H1 (cell line): ENCODE measurements at regions not wholly inside any gene's neighbourhood (a gene's known extent, or its start where the extent isn't known, plus 50 kb on each side); places are given as distances from the start of the nearest gene placed in this dataset.

Experiments used
- CTCF ChIA-PET: fragments of 300-600 bp; sonication (Branson Sonifier 250); formaldehyde crosslinking; loops from one replicate; lab custom pipeline; 2021; ENCODE audit not compliant: partially characterized antibody; lab: Charles Lee
- POLR2A ChIA-PET: fragments of 300-600 bp; sonication (Branson Sonifier 250); formaldehyde crosslinking; loops from one replicate; lab custom pipeline; 2021; ENCODE audit warnings: inconsistent platforms; ENCODE audit not compliant: partially characterized antibody; lab: Charles Lee
- DNase-seq, 2 experiments: peaks; one replicate each; pipeline versions ENCODE4 v3.0.0 to v3.0.0-alpha.2; 2010 to 2022; ENCODE audit warnings: low spot score in 2 of 2, low read depth in 1 of 2, mixed read lengths in 1 of 2
- FAIRE-seq: peaks from 2 replicates; lab custom pipeline; 2011; peaks lifted over from hg19 to GRCh38; lab: Jason Lieb, UNC
- H2AFZ ChIP-seq: 2 replicates; pipeline ENCODE4 v1.8.1; 2012; ENCODE audit warnings: low read length, inconsistent platforms
- H2AK5ac ChIP-seq: 2 replicates; pipeline ENCODE4 v1.6.1; 2013; ENCODE audit warnings: low read depth, low read length
- H2BK120ac ChIP-seq: replicated peaks from 2 replicates; pipeline ENCODE3; 2013; ENCODE audit warnings: low read depth, low read length, inconsistent platforms
- H2BK12ac ChIP-seq: 2 replicates; pipeline ENCODE4 v1.6.1; 2013; ENCODE audit warnings: low read depth, low read length
- H2BK15ac ChIP-seq: 2 replicates; pipeline ENCODE4 v1.6.1; 2013; ENCODE audit warnings: low read length
- H2BK20ac ChIP-seq: 2 replicates; pipeline ENCODE4 v1.6.1; 2013; ENCODE audit warnings: low read length
- H2BK5ac ChIP-seq: 2 replicates; pipeline ENCODE4 v1.6.1; 2013; ENCODE audit warnings: low read depth, low read length
- H3K14ac ChIP-seq: 2 replicates; pipeline ENCODE4 v1.6.1; 2013; ENCODE audit warnings: inconsistent platforms; ENCODE audit not compliant: insufficient read length
- H3K18ac ChIP-seq: 2 replicates; pipeline ENCODE4 v1.6.1; 2013; ENCODE audit warnings: low read length; ENCODE audit errors: extremely low read depth
- H3K23ac ChIP-seq: 2 replicates; pipeline ENCODE4 v1.6.1; 2013; ENCODE audit warnings: inconsistent platforms; ENCODE audit not compliant: insufficient read length
- H3K23me2 ChIP-seq: 2 replicates; pipeline ENCODE4 v1.6.1; 2013; ENCODE audit warnings: low read depth, low read length
- H3K27ac ChIP-seq: 2 replicates; pipeline ENCODE4 v1.6.1; 2011; ENCODE audit warnings: low read depth, low read length, inconsistent platforms
- H3K27me3 ChIP-seq, 4 experiments: replicated peaks in 1 of 4; 1 replicate in 1 of 4; 2 replicates in 3 of 4; pipeline versions ENCODE4 v1.6.1 to v1.8.1; 2011 to 2013; ENCODE audit warnings: low read length in 3 of 4, mild to moderate bottlenecking in 3 of 4, inconsistent platforms in 2 of 4, mixed read lengths in 2 of 4, moderate library complexity in 1 of 4; ENCODE audit not compliant: control insufficient read depth in 3 of 4, insufficient read depth in 3 of 4; ENCODE audit errors: extremely low read depth in 1 of 4
- H3K36me3 ChIP-seq, 4 experiments: 2 replicates each; pipeline versions ENCODE4 v1.6.1 to v1.8.1; 2011 to 2013; ENCODE audit warnings: mild to moderate bottlenecking in 4 of 4, low read length in 3 of 4, moderate library complexity in 2 of 4, control low read depth in 1 of 4, inconsistent platforms in 1 of 4; ENCODE audit not compliant: insufficient read depth in 4 of 4, control insufficient read depth in 2 of 4
- H3K4ac ChIP-seq: replicated peaks from 2 replicates; pipeline ENCODE3; 2013; ENCODE audit warnings: low read length, low read depth, mixed read lengths, inconsistent platforms; ENCODE audit not compliant: insufficient read length
- H3K4me1 ChIP-seq, 4 experiments: replicated peaks in 1 of 4; 1 replicate in 1 of 4; 2 replicates in 3 of 4; pipeline versions ENCODE4 v1.6.1 to v1.8.1; 2011 to 2013; ENCODE audit warnings: low read length in 3 of 4, inconsistent platforms in 2 of 4, mixed read lengths in 1 of 4; ENCODE audit not compliant: insufficient read depth in 4 of 4, control insufficient read depth in 3 of 4
- H3K4me2 ChIP-seq, 2 experiments: 2 replicates each; pipeline versions ENCODE4 v1.6.1 to v1.8.1; 2011 to 2013; ENCODE audit warnings: low read depth in 2 of 2, low read length in 2 of 2, control low read depth in 1 of 2, inconsistent platforms in 1 of 2, mild to moderate bottlenecking in 1 of 2; ENCODE audit not compliant: insufficient read depth in 1 of 2
- H3K4me3 ChIP-seq, 4 experiments: fragments of 200-600, 300-600 bp in 1 of 4; sonication (generic), shearing (Covaris generic), sonication (Bioruptor Twin) in 1 of 4; 2 replicates each; pipeline versions ENCODE4 v1.5.1 to v1.8.1; 2011 to 2016; ENCODE audit warnings: low read length in 4 of 4, low read depth in 3 of 4, control low read depth in 2 of 4, inconsistent platforms in 2 of 4, mild to moderate bottlenecking in 2 of 4, mixed read lengths in 1 of 4, moderate library complexity in 1 of 4; ENCODE audit not compliant: insufficient read depth in 2 of 4; ENCODE audit errors: extremely low read depth in 1 of 4
- H3K56ac ChIP-seq: replicated peaks from 2 replicates; pipeline ENCODE3; 2013; ENCODE audit warnings: low read depth, mild to moderate bottlenecking, mixed read lengths, low read length, inconsistent platforms; ENCODE audit not compliant: insufficient read length
- H3K79me1 ChIP-seq: 2 replicates; pipeline ENCODE4 v1.6.1; 2013; ENCODE audit warnings: low read depth, low read length, control low read depth
- H3K79me2 ChIP-seq, 2 experiments: 2 replicates each; pipeline versions ENCODE4 v1.6.1 to v1.8.1; 2012 to 2013; ENCODE audit warnings: low read length in 2 of 2, mild to moderate bottlenecking in 2 of 2, inconsistent platforms in 1 of 2; ENCODE audit not compliant: insufficient read depth in 2 of 2, control insufficient read depth in 1 of 2
- H3K9ac ChIP-seq, 4 experiments: replicated peaks in 1 of 4; 1 replicate in 1 of 4; 2 replicates in 3 of 4; pipeline versions ENCODE4 v1.6.1 to v1.8.1; 2011 to 2013; ENCODE audit warnings: low read depth in 3 of 4, low read length in 3 of 4, control low read depth in 2 of 4, mild to moderate bottlenecking in 2 of 4, moderate library complexity in 2 of 4, inconsistent platforms in 1 of 4; ENCODE audit errors: extremely low read depth in 1 of 4
- H3K9me3 ChIP-seq, 2 experiments: 2 replicates each; pipeline versions ENCODE4 v1.6.1 to v1.8.1; 2012 to 2013; ENCODE audit warnings: mild to moderate bottlenecking in 2 of 2, moderate library complexity in 2 of 2, control low read depth in 1 of 2, inconsistent platforms in 1 of 2, low read depth in 1 of 2, low read length in 1 of 2, mixed read lengths in 1 of 2; ENCODE audit not compliant: insufficient read depth in 2 of 2
- H4K20me1 ChIP-seq, 2 experiments: replicated peaks in 1 of 2; 2 replicates each; pipeline versions ENCODE3 to v1.8.1; 2011 to 2013; ENCODE audit warnings: inconsistent platforms in 2 of 2, low read length in 2 of 2, mild to moderate bottlenecking in 1 of 2; ENCODE audit not compliant: insufficient read depth in 2 of 2, control insufficient read depth in 1 of 2
- H4K5ac ChIP-seq: 2 replicates; pipeline ENCODE4 v1.6.1; 2013; ENCODE audit warnings: low read length, low read depth, mixed read lengths, inconsistent platforms; ENCODE audit not compliant: insufficient read length
- H4K8ac ChIP-seq: 2 replicates; pipeline ENCODE4 v1.8.0; 2013; ENCODE audit warnings: mild to moderate bottlenecking, moderate library complexity, low read length, inconsistent platforms; ENCODE audit not compliant: insufficient read depth; ENCODE audit errors: extremely low read depth
- H4K91ac ChIP-seq: replicated peaks from 2 replicates; pipeline ENCODE3; 2013; ENCODE audit warnings: low read length, mixed read lengths, inconsistent platforms; ENCODE audit not compliant: insufficient read length
- CBX8 ChIP-seq: fragments of 300-800, 300-1000 bp; sonication (generic); IDR thresholded peaks from 2 replicates; pipeline ENCODE4 v1.7.1; 2016; ENCODE audit warnings: low read depth, low read length, borderline replicate concordance
- CEBPB ChIP-seq: IDR thresholded peaks from 2 replicates; pipeline ENCODE4 v1.6.1; 2012; ENCODE audit warnings: low read depth, low read length
- CHD2 ChIP-seq: IDR thresholded peaks from 2 replicates; pipeline ENCODE4 v1.6.1; 2012; ENCODE audit warnings: low read length, improper control_type of control experiment
- CREB1 ChIP-seq: IDR thresholded peaks from 2 replicates; pipeline ENCODE4 v1.6.1; 2012; ENCODE audit warnings: inconsistent platforms
- EZH2 ChIP-seq: fragments of 200-600 bp; sonication (generic); IDR thresholded peaks from 2 replicates; pipeline ENCODE4 v1.7.1; 2012; ENCODE audit warnings: low read depth, mild to moderate bottlenecking, moderate library complexity, low read length, inconsistent platforms; ENCODE audit not compliant: severe bottlenecking
- FOSL1 ChIP-seq: IDR thresholded peaks from 2 replicates; pipeline ENCODE4 v1.6.1; 2011; ENCODE audit warnings: mild to moderate bottlenecking, low read depth, low read length, moderate library complexity; ENCODE audit not compliant: insufficient read depth
- GABPA ChIP-seq: IDR thresholded peaks from 2 replicates; pipeline ENCODE4 v1.6.1; 2011; ENCODE audit warnings: mild to moderate bottlenecking, low read length, moderate library complexity, borderline replicate concordance; ENCODE audit not compliant: insufficient read depth
- GTF2F1 ChIP-seq: IDR thresholded peaks from 2 replicates; pipeline ENCODE4 v1.6.1; 2012; ENCODE audit warnings: low read depth, low read length, improper control_type of control experiment, borderline replicate concordance
- KDM1A ChIP-seq: fragments of 200-600, 300-600 bp; sonication (generic); IDR thresholded peaks from 2 replicates; pipeline ENCODE4 v1.7.1; 2016; ENCODE audit warnings: mild to moderate bottlenecking, low read length, borderline replicate concordance
- MAFK ChIP-seq: IDR thresholded peaks from 2 replicates; pipeline ENCODE4 v1.6.1; 2012; ENCODE audit warnings: low read depth, mild to moderate bottlenecking, improper control_type of control experiment, low read length
- PHF8 ChIP-seq: fragments of 200-600 bp; sonication (generic); conservative IDR thresholded peaks from 2 replicates; pipeline ENCODE4 v1.7.1; 2012; ENCODE audit warnings: low read depth, mild to moderate bottlenecking, inconsistent platforms, low read length, moderate library complexity
- POLR2A ChIP-seq, 2 experiments: IDR thresholded peaks; 1 replicate in 1 of 2; 2 replicates in 1 of 2; pipeline ENCODE4 v1.6.1; 2011; ENCODE audit warnings: low read depth in 2 of 2, low read length in 2 of 2, mild to moderate bottlenecking in 2 of 2; ENCODE audit errors: control extremely low read depth in 1 of 2
- POLR2AphosphoS5 ChIP-seq: IDR thresholded peaks from 2 replicates; pipeline ENCODE4 v1.6.1; 2011; ENCODE audit warnings: low read depth, low read length
- RAD21 ChIP-seq, 2 experiments: IDR thresholded peaks in 1 of 2; conservative IDR thresholded peaks in 1 of 2; 2 replicates each; pipeline ENCODE4 v1.6.1; 2011; ENCODE audit warnings: low read depth in 2 of 2, low read length in 2 of 2, improper control_type of control experiment in 1 of 2, inconsistent platforms in 1 of 2, mild to moderate bottlenecking in 1 of 2, moderate library complexity in 1 of 2
- SAP30 ChIP-seq: fragments of 300-600 bp; sonication (generic); IDR thresholded peaks from 2 replicates; pipeline ENCODE4 v1.7.1; 2012; ENCODE audit warnings: low read length, moderate library complexity, mild to moderate bottlenecking, inconsistent platforms; ENCODE audit not compliant: insufficient read depth, insufficient replicate concordance
- SIN3A ChIP-seq, 2 experiments: IDR thresholded peaks in 1 of 2; conservative IDR thresholded peaks in 1 of 2; 2 replicates each; pipeline ENCODE4 v1.6.1; 2011 to 2012; ENCODE audit warnings: low read length in 2 of 2, improper control_type of control experiment in 1 of 2, low read depth in 1 of 2, mild to moderate bottlenecking in 1 of 2
- WGBS, 2 experiments: shearing (Covaris generic) in 1 of 2; methylation state at CpG; one replicate each; pipeline versions ENCODE4 v1.1.6 to v1.1.7; 2013 to 2015; ENCODE audit warnings: low lambda C conversion rate in 2 of 2, mixed read lengths in 2 of 2, inconsistent platforms in 1 of 2, low coverage in 1 of 2, missing lambda C conversion rate in 1 of 2; ENCODE audit not compliant: insufficient replicate concordance in 2 of 2, insufficient coverage in 1 of 2, insufficient read length in 1 of 2; ENCODE audit errors: extremely low coverage in 1 of 2, missing lambda C conversion rate in 1 of 2; 5-methylcytosine and 5-hydroxymethylcytosine counted together

- Histone ChIP-seq H2AFZ (no peak overlapping the region), H3K9ac (no peak overlapping the region), H3K23ac (no peak overlapping the region), H3K27me3 (no peaks in the 10 kb centered on the region), H3K79me1 (no peaks in the 10 kb centered on the region), H3K36me3 (no peaks in the 10 kb centered on the region), H2BK5ac (no peak overlapping the region), H4K20me1 (no peaks in the 10 kb centered on the region), H3K4me3 (no peak overlapping the region), H3K23me2 (no peaks in the 10 kb centered on the region), H2BK15ac (no peak overlapping the region), H3K18ac (no peak overlapping the region), H3K79me2 (no peaks in the 10 kb centered on the region), H3K14ac (no peak overlapping the region), H3K4ac (no peak overlapping the region), H4K5ac (no peak overlapping the region), H2AK5ac (no peak overlapping the region), H3K9me3 (no peaks in the 10 kb centered on the region; a peak in 1 of 4 replicates), H3K4me2 (no peak overlapping the region), H4K8ac (no peak overlapping the region), H2BK12ac (no peak overlapping the region), H3K4me1 (no peaks in the 10 kb centered on the region; a peak in 1 of 7 replicates), H2BK20ac (no peak overlapping the region), H3K27ac (no peak overlapping the region), H2BK120ac (no peak overlapping the region), H4K91ac (no peak overlapping the region), H3K56ac (no peak overlapping the region)
- POLR2A ChIA-PET, result no interaction called here
- DNase-seq (no peak), FAIRE-seq (no peak)
- CTCF ChIA-PET, result no interaction called here
- 100% methylated on average over 1 of the region's 1 CpG; no CpG with 5 or more reads in 1 of the 2 experiments for WGBS, 2 experiments
- TF ChIP-seq FOSL1, result no peak
- no peak for TF ChIP-seq MAFK
- TF ChIP-seq RAD21 (IDR thresholded peaks at IDR 0.05 in 1 of 2, conservative IDR thresholded peaks at IDR 0.05 in 1 of 2; ENCODE audit: low read depth in 2 of 2, low read length in 2 of 2), result no peak
- no peak for TF ChIP-seq KDM1A
- TF ChIP-seq CREB1, result no peak
- no peak for TF ChIP-seq EZH2
- TF ChIP-seq POLR2AphosphoS5, result no peak
- no peak for TF ChIP-seq POLR2A (IDR thresholded peaks at IDR 0.05; ENCODE audit: control extremely low read depth in 1 of 2, low read depth in 2 of 2, low read length in 2 of 2)
- no peak for TF ChIP-seq CBX8
- no peak for TF ChIP-seq GTF2F1
- no peak for TF ChIP-seq SAP30
- no peak for TF ChIP-seq GABPA
- TF ChIP-seq PHF8, result no peak
- no peak for TF ChIP-seq CEBPB
- no peak for TF ChIP-seq CHD2
- no peak for TF ChIP-seq SIN3A (conservative IDR thresholded peaks at IDR 0.05 in 1 of 2, IDR thresholded peaks at IDR 0.05 in 1 of 2; ENCODE audit: low read depth in 1 of 2, low read length in 2 of 2)
These were observed 296.6 kb downstream of the TTLL7 start for GRCh38 chr1:83702356-83702755.
